ENCODE measurements at regions not wholly inside any gene's neighbourhood (a gene's known extent, or its start where the extent isn't known, plus 50 kb on each side); places are given as distances from the start of the nearest gene placed in this dataset.

- no peak for DNase-seq (ENCODE audit: low read depth, low spot score)
- peak overlapping the region; percentile 85 for H3K27ac ChIP-seq
Observed at GRCh38 chr4:176843710-176844109, 51.0 kb upstream of the VEGFC start.

GRCh38 chr4:176844448-176844847 lies 51.7 kb upstream of the VEGFC start:
- peak overlapping the region; percentile 85 for H3K27ac ChIP-seq
- DNase-seq (ENCODE audit: low read depth, low spot score): no peak

GRCh38 chr4:176845636-176846035 lies 52.9 kb upstream of the VEGFC start:
- H3K27ac ChIP-seq: peak overlapping the region; percentile 85
- DNase-seq (ENCODE audit: low read depth, low spot score): no peak

GRCh38 chr4:176849076-176849475 lies 56.4 kb upstream of the VEGFC start:
- no peak for DNase-seq (ENCODE audit: low read depth, low spot score)
- peak overlapping the region; percentile 5 for H3K27ac ChIP-seq

- no peak for DNase-seq (ENCODE audit: low read depth, low spot score)
- H3K27ac ChIP-seq: no peak overlapping the region
Observed at GRCh38 chr4:176850436-176850835, 57.7 kb upstream of the VEGFC start.

- DNase-seq (ENCODE audit: low read depth, low spot score): no peak
- H3K27ac ChIP-seq: no peak overlapping the region
Observed at GRCh38 chr4:176856421-176856820, 63.7 kb upstream of the VEGFC start.

- H3K27ac ChIP-seq: no peak overlapping the region
- DNase-seq (ENCODE audit: low read depth, low spot score): no peak
Observed at GRCh38 chr4:176858839-176859238, 66.1 kb upstream of the VEGFC start.

GRCh38 chr4:176864238-176864637 lies 71.5 kb upstream of the VEGFC start:
- no peak for DNase-seq (ENCODE audit: low read depth, low spot score)
- no peak overlapping the region for H3K27ac ChIP-seq

- DNase-seq (ENCODE audit: low read depth, low spot score): no peak
- H3K27ac ChIP-seq: no peak overlapping the region
Observed at GRCh38 chr4:176868676-176869075, 76.0 kb upstream of the VEGFC start.

- DNase-seq (ENCODE audit: low read depth, low spot score): no peak
- no peak overlapping the region for H3K27ac ChIP-seq
Observed at GRCh38 chr4:176872461-176872860, 79.7 kb upstream of the VEGFC start.

- H3K27ac ChIP-seq: no peak overlapping the region
- DNase-seq (ENCODE audit: low read depth, low spot score): no peak
Observed at GRCh38 chr4:176874721-176875445, 82.2 kb upstream of the VEGFC start.

GRCh38 chr4:176875446-176875930 lies 82.8 kb upstream of the VEGFC start:
- H3K27ac ChIP-seq: no peak overlapping the region
- no peak for DNase-seq (ENCODE audit: low read depth, low spot score)

GRCh38 chr4:176879380-176880116 lies 86.8 kb upstream of the VEGFC start:
- DNase-seq (ENCODE audit: low read depth, low spot score): no peak
- H3K27ac ChIP-seq: no peak overlapping the region

GRCh38 chr4:176882206-176882605 lies 89.5 kb upstream of the VEGFC start:
- no peak for DNase-seq (ENCODE audit: low read depth, low spot score)
- peak overlapping the region; percentile 94 for H3K27ac ChIP-seq

- peak overlapping the region; percentile 94 for H3K27ac ChIP-seq
- no peak for DNase-seq (ENCODE audit: low read depth, low spot score)
Observed at GRCh38 chr4:176883108-176883550, 90.4 kb upstream of the VEGFC start.

- DNase-seq (ENCODE audit: low read depth, low spot score): no peak
- H3K27ac ChIP-seq: peak overlapping the region; percentile 94
Observed at GRCh38 chr4:176883681-176884418, 91.1 kb upstream of the VEGFC start.

GRCh38 chr4:176885224-176885623 lies 92.5 kb upstream of the VEGFC start:
- DNase-seq (ENCODE audit: low read depth, low spot score): no peak
- peak overlapping the region; percentile 94 for H3K27ac ChIP-seq

GRCh38 chr4:176886135-176886534 lies 93.4 kb upstream of the VEGFC start:
- DNase-seq (ENCODE audit: low read depth, low spot score): no peak
- H3K27ac ChIP-seq: peak overlapping the region; percentile 94

GRCh38 chr4:176889776-176890175 lies 97.1 kb upstream of the VEGFC start:
- H3K27ac ChIP-seq: no peak overlapping the region
- DNase-seq (ENCODE audit: low read depth, low spot score): no peak

GRCh38 chr4:176894498-176894897 lies 101.8 kb upstream of the VEGFC start:
- DNase-seq (ENCODE audit: low read depth, low spot score): no peak
- H3K27ac ChIP-seq: no peak overlapping the region

- H3K27ac ChIP-seq: no peak overlapping the region
- no peak for DNase-seq (ENCODE audit: low read depth, low spot score)
Observed at GRCh38 chr4:176896211-176896610, 103.5 kb upstream of the VEGFC start.

All from epithelial cell of prostate (primary cell).